ENCODE measurements at regions not wholly inside any gene's neighbourhood (a gene's known extent, or its start where the extent isn't known, plus 50 kb on each side); places are given as distances from the start of the nearest gene placed in this dataset.

- no peaks in the 10 kb centered on the region for H3K4me1 ChIP-seq (ENCODE audit: control insufficient read depth, insufficient read depth, low read length)
- H3K4me3 ChIP-seq (ENCODE audit: low read length) = no peak overlapping the region
- no peaks in the 10 kb centered on the region for H3K4me1 Mint-ChIP-seq
- peaks cover 25% of the 10 kb centered on the region for H3K27me3 Mint-ChIP-seq (ENCODE audit: insufficient read depth)
- H3K27me3 ChIP-seq (ENCODE audit: control insufficient read depth, insufficient read depth, low read length, poor library complexity, severe bottlenecking) = no peaks in the 10 kb centered on the region
- no peak overlapping the region for H3K27ac Mint-ChIP-seq
- no peak overlapping the region for H3K27ac ChIP-seq (ENCODE audit: low read depth, low read length)
- H3K4me3 Mint-ChIP-seq = no peak overlapping the region
- H3K9me3 ChIP-seq (ENCODE audit: control insufficient read depth, low read length) = no peaks in the 10 kb centered on the region
- peaks cover 41% of the 10 kb centered on the region for H3K9me3 Mint-ChIP-seq
- H3K36me3 Mint-ChIP-seq (ENCODE audit: low read depth) = no peaks in the 10 kb centered on the region
- WGBS, 2 experiments (ENCODE audit: insufficient coverage in 1 of 2, insufficient read length in 1 of 2) = 85% methylated on average over 5 of the region's 5 CpGs; no CpG with 5 or more reads in 1 of the 2 experiments
- H3K9ac ChIP-seq (ENCODE audit: extremely low read depth, low read length, poor library complexity, severe bottlenecking) = no peak overlapping the region
- DNase-seq = no peak
- no peaks in the 10 kb centered on the region for H3K36me3 ChIP-seq (ENCODE audit: control insufficient read depth, insufficient read depth, low read length)
- no peak for TF ChIP-seq CTCF (conservative IDR thresholded peaks at IDR 0.05)
Measured at GRCh38 chrX:147757750-147758149, 154.0 kb upstream of the FMR1 start.

- Mint-ChIP-seq H3K4me1 (no peaks in the 10 kb centered on the region), H3K4me3 (no peak overlapping the region), H3K27ac (no peak overlapping the region), H3K27me3 (ENCODE audit: insufficient read depth) (peaks cover 17% of the 10 kb centered on the region), H3K9me3 (peaks cover 24% of the 10 kb centered on the region), H3K36me3 (ENCODE audit: low read depth) (no peaks in the 10 kb centered on the region)
- no peaks in the 10 kb centered on the region for H3K27me3 ChIP-seq (ENCODE audit: control insufficient read depth, insufficient read depth, low read length, poor library complexity, severe bottlenecking)
- DNase-seq = no peak
- WGBS, 2 experiments (ENCODE audit: insufficient coverage in 1 of 2, insufficient read length in 1 of 2) = no CpG with 5 or more reads among the region's 1 CpG
- no peak overlapping the region for H3K4me3 ChIP-seq (ENCODE audit: low read length)
- H3K9me3 ChIP-seq (ENCODE audit: control insufficient read depth, low read length) = no peaks in the 10 kb centered on the region
- no peak overlapping the region for H3K27ac ChIP-seq (ENCODE audit: low read depth, low read length)
- H3K4me1 ChIP-seq (ENCODE audit: control insufficient read depth, insufficient read depth, low read length) = no peaks in the 10 kb centered on the region
- TF ChIP-seq CTCF (conservative IDR thresholded peaks at IDR 0.05) = no peak
- no peaks in the 10 kb centered on the region for H3K36me3 ChIP-seq (ENCODE audit: control insufficient read depth, insufficient read depth, low read length)
- H3K9ac ChIP-seq (ENCODE audit: extremely low read depth, low read length, poor library complexity, severe bottlenecking) = no peak overlapping the region
Measured at GRCh38 chrX:147763131-147763530, 148.6 kb upstream of the FMR1 start.

GRCh38 chrX:147764868-147765267 lies 146.9 kb upstream of the FMR1 start:
- no peak overlapping the region for H3K27ac ChIP-seq (ENCODE audit: low read depth, low read length)
- H3K36me3 ChIP-seq (ENCODE audit: control insufficient read depth, insufficient read depth, low read length) = no peaks in the 10 kb centered on the region
- no peaks in the 10 kb centered on the region for H3K9me3 ChIP-seq (ENCODE audit: control insufficient read depth, low read length)
- peaks cover 25% of the 10 kb centered on the region for H3K9me3 Mint-ChIP-seq
- no peaks in the 10 kb centered on the region for H3K4me1 ChIP-seq (ENCODE audit: control insufficient read depth, insufficient read depth, low read length)
- H3K4me3 Mint-ChIP-seq = no peak overlapping the region
- no peaks in the 10 kb centered on the region for H3K27me3 ChIP-seq (ENCODE audit: control insufficient read depth, insufficient read depth, low read length, poor library complexity, severe bottlenecking)
- H3K36me3 Mint-ChIP-seq (ENCODE audit: low read depth) = no peaks in the 10 kb centered on the region
- H3K27ac Mint-ChIP-seq = no peak overlapping the region
- TF ChIP-seq CTCF (conservative IDR thresholded peaks at IDR 0.05) = no peak
- H3K4me1 Mint-ChIP-seq = no peaks in the 10 kb centered on the region
- WGBS, 2 experiments (ENCODE audit: insufficient coverage in 1 of 2, insufficient read length in 1 of 2) = no CpG with 5 or more reads among the region's 1 CpG
- H3K9ac ChIP-seq (ENCODE audit: extremely low read depth, low read length, poor library complexity, severe bottlenecking) = no peak overlapping the region
- no peak for DNase-seq
- H3K27me3 Mint-ChIP-seq (ENCODE audit: insufficient read depth) = peaks cover 14% of the 10 kb centered on the region
- no peak overlapping the region for H3K4me3 ChIP-seq (ENCODE audit: low read length)
